CD4-positive, alpha-beta T cell treated with Interleukin-6 for 4 hours (primary cell): ENCODE measurements at regions not wholly inside any gene's neighbourhood (a gene's known extent, or its start where the extent isn't known, plus 50 kb on each side); places are given as distances from the start of the nearest gene placed in this dataset.
"Not testable (repeated sequence)": the region's sequence is repeated elsewhere in the genome, so short reads cannot be mapped to it uniquely, and the experiment has no call there.

ENCODE experiments used
- DNase-seq: peaks from one replicate; pipeline ENCODE4 v3.0.0-alpha.2; 2020; ENCODE audit warnings: mixed read lengths

- DNase-seq, result no peak
Measured at GRCh38 chr9:103410059-103410458, 414.9 kb downstream of the CYLC2 start.

GRCh38 chr9:103427696-103428095 lies 432.6 kb downstream of the CYLC2 start:
- no peak for DNase-seq

GRCh38 chr9:103430469-103430868 lies 435.3 kb downstream of the CYLC2 start:
- DNase-seq, result no peak

GRCh38 chr9:103431809-103432208 lies 436.7 kb downstream of the CYLC2 start:
- no peak for DNase-seq

GRCh38 chr9:103444176-103444575 lies 449.0 kb downstream of the CYLC2 start:
- DNase-seq, result no peak

- DNase-seq, result no peak
Measured at GRCh38 chr9:103458826-103459225, 463.7 kb downstream of the CYLC2 start.

GRCh38 chr9:103471241-103471640 lies 476.1 kb downstream of the CYLC2 start:
- DNase-seq, result no peak

- no peak for DNase-seq
Measured at GRCh38 chr9:103474156-103474555, 479.0 kb downstream of the CYLC2 start.

GRCh38 chr9:103483471-103484096 lies 488.5 kb downstream of the CYLC2 start:
- no peak for DNase-seq

GRCh38 chr9:103485138-103485537 lies 490.0 kb downstream of the CYLC2 start:
- DNase-seq, result no peak

- DNase-seq, result no peak
Measured at GRCh38 chr9:103514767-103515166, 519.6 kb downstream of the CYLC2 start.

GRCh38 chr9:103522409-103522808 lies 527.3 kb downstream of the CYLC2 start:
- no peak for DNase-seq

GRCh38 chr9:103530934-103531333 lies 535.8 kb downstream of the CYLC2 start:
- no peak for DNase-seq

GRCh38 chr9:103533318-103533717 lies 538.2 kb downstream of the CYLC2 start:
- DNase-seq, result no peak

- DNase-seq, result no peak
Measured at GRCh38 chr9:103537426-103537825, 542.3 kb downstream of the CYLC2 start.

- no peak for DNase-seq
Measured at GRCh38 chr9:103545260-103545659, 548.8 kb upstream of the SMC2 start.

GRCh38 chr9:103552712-103553111 lies 541.4 kb upstream of the SMC2 start:
- no peak for DNase-seq

- no peak for DNase-seq
Measured at GRCh38 chr9:103574056-103574455, 520.1 kb upstream of the SMC2 start.

- no peak for DNase-seq
Measured at GRCh38 chr9:103586721-103587120, 507.4 kb upstream of the SMC2 start.

- DNase-seq, result no peak
Measured at GRCh38 chr9:103601287-103601686, 492.8 kb upstream of the SMC2 start.

GRCh38 chr9:103611950-103612349 lies 482.2 kb upstream of the SMC2 start:
- not testable (repeated sequence) for DNase-seq

GRCh38 chr9:103615994-103616393 lies 478.1 kb upstream of the SMC2 start:
- no peak for DNase-seq

GRCh38 chr9:103617046-103617445 lies 477.1 kb upstream of the SMC2 start:
- DNase-seq, result no peak

GRCh38 chr9:103625161-103625804 lies 468.8 kb upstream of the SMC2 start:
- DNase-seq, result no peak

GRCh38 chr9:103627731-103628130 lies 466.4 kb upstream of the SMC2 start:
- no peak for DNase-seq
